Gastrocnemius medialis (tissue), 4 donors: ENCODE measurements at regions not wholly inside any gene's neighbourhood (a gene's known extent, or its start where the extent isn't known, plus 50 kb on each side); places are given as distances from the start of the nearest gene placed in this dataset.

Source experiments
- ATAC-seq, 2 donors: fragments of 150-250 bp; one replicate each; pipeline ENCODE4 v1.9.1; 2016
- DNase-seq, 2 donors: peaks; one replicate each; pipeline ENCODE4 v3.0.0-alpha.2; 2019
- H3K27ac ChIP-seq, 4 donors: fragments of 200-600 bp; sonication (generic); 1 replicate in 1 of 4; 2 replicates in 3 of 4; pipeline ENCODE4 v1.5.1; 2016 to 2018; ENCODE audit warnings: mild to moderate bottlenecking in 2 of 4, moderate library complexity in 1 of 4
- H3K27me3 ChIP-seq, 3 donors: fragments of 200-600 bp; sonication (generic) in 2 of 3; 1 replicate in 1 of 3; 2 replicates in 2 of 3; pipeline versions ENCODE4 v1.5.1 to v1.6.0; 2016 to 2019; ENCODE audit warnings: mild to moderate bottlenecking in 1 of 3, moderate library complexity in 1 of 3
- H3K36me3 ChIP-seq, 2 donors: fragments of 200-600 bp; sonication (generic) in 1 of 2; one replicate each; pipeline ENCODE4 v1.5.1; 2017 to 2018
- H3K4me1 ChIP-seq, 2 donors: fragments of 200-600 bp; sonication (generic) in 1 of 2; one replicate each; pipeline ENCODE4 v1.5.1; 2016 to 2017; ENCODE audit warnings: mild to moderate bottlenecking in 2 of 2
- H3K4me3 ChIP-seq, 4 donors: fragments of 200-600 bp; sonication (generic) in 3 of 4; 1 replicate in 1 of 4; 2 replicates in 3 of 4; pipeline ENCODE4 v1.5.1; 2016 to 2019; ENCODE audit warnings: mild to moderate bottlenecking in 2 of 4
- H3K9me3 ChIP-seq, 3 donors: fragments of 200-600 bp; sonication (generic) in 2 of 3; 1 replicate in 1 of 3; 2 replicates in 2 of 3; pipeline ENCODE4 v1.5.1; 2016 to 2019
- CTCF ChIP-seq, 5 experiments: fragments of 450-650 bp in 3 of 5; fragments of 200-600 bp in 2 of 5; sonication (generic) in 2 of 5; IDR thresholded peaks in 4 of 5; conservative IDR thresholded peaks in 1 of 5; 1 replicate in 4 of 5; 2 replicates in 1 of 5; pipeline ENCODE4 v1.5.1; 2016 to 2019; ENCODE audit warnings: antibody characterized with exemption in 5 of 5, mild to moderate bottlenecking in 3 of 5, moderate library complexity in 3 of 5
- POLR2A ChIP-seq, 2 donors: fragments of 450-650 bp; IDR thresholded peaks; one replicate each; pipeline ENCODE4 v1.6.1; 2017; ENCODE audit warnings: antibody characterized with exemption in 2 of 2, mild to moderate bottlenecking in 2 of 2, moderate library complexity in 2 of 2
- in situ Hi-C, 4 donors: fragments of 200-750 bp; cut with MboI; loops; one replicate each; pipeline versions ENCODE4 v1.15.0 to v1.8.0; 2017; ENCODE audit warnings: low sequenced_read_pairs in 4 of 4
- intact Hi-C: fragments of 100-400 bp; cut with DNase I; formaldehyde crosslinking; loops from one replicate; pipeline ENCODE4 v1.15.1; 2023; ENCODE audit warnings: low total_unique reads

DNA sequence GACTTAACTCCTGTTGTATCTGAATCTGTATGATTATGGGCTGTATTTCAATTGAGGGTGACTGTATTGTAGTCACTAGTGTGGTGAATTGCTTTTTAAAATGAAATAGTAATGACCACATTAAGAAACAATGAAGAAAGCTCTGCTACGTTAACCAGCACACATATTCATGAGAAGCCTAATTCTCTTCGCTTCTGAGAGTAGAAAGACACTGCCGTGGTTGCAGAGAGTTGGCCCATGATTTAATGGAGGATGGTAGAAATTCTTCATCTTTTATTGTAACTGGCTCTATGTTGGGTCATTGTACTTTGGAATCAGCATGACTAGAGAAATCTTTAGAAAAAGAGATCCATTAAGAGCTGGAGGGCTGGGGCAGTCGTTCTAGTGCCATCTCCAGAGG lies 451.5 kb downstream of the PCDH17 start:
- in situ Hi-C loops (no loop called here), intact Hi-C loops (no loop called here)

GRCh38 chr13:58085274-58085673 lies 453.7 kb downstream of the PCDH17 start:
- Histone ChIP-seq H3K36me3 (no peaks in the 10 kb centered on the region), H3K4me1 (no peaks in the 10 kb centered on the region), H3K27ac (no peak overlapping the region), H3K4me3 (no peak overlapping the region), H3K9me3 (no peaks in the 10 kb centered on the region), H3K27me3 (no peaks in the 10 kb centered on the region)
- intact Hi-C loops (no loop called here), in situ Hi-C loops (no loop called here)
- DNase-seq (no peak), ATAC-seq (no peak)
- no peak for TF ChIP-seq POLR2A (IDR thresholded peaks at IDR 0.05)
- TF ChIP-seq CTCF (IDR thresholded peaks at IDR 0.05 in 4 of 5, conservative IDR thresholded peaks at IDR 0.05 in 1 of 5), result no peak

More for the DNA sequence above, 451.5 kb downstream of the PCDH17 start:
- no peaks in the 10 kb centered on the region for H3K9me3 ChIP-seq
- no peak for ATAC-seq
- no peaks in the 10 kb centered on the region for H3K27me3 ChIP-seq
- no peaks in the 10 kb centered on the region for H3K36me3 ChIP-seq
- H3K27ac ChIP-seq, result no peak overlapping the region
- H3K4me1 ChIP-seq, result no peaks in the 10 kb centered on the region
- no peak for DNase-seq
- H3K4me3 ChIP-seq, result no peak overlapping the region
- TF ChIP-seq CTCF (IDR thresholded peaks at IDR 0.05 in 4 of 5, conservative IDR thresholded peaks at IDR 0.05 in 1 of 5) (no peak), POLR2A (IDR thresholded peaks at IDR 0.05) (no peak)

DNA sequence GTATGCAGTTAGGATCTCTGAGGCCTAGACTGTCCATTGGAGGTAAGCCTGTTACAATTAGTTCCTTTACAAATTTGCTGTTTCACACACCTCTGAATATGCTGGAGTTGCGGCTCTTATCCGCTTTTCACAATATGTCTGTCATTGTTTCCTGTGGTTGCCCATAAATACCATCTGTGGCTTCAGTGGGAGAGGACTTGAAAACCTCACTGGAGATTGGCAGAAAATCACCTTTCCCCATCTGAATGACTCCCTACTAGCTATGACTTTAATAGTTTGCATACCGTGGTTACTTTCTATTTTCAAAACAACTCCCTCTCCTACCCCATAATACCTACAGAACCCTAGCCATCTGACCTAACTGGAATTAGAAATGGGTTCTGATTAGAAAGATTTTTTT lies 454.3 kb downstream of the PCDH17 start:
- Histone ChIP-seq H3K4me3 (no peak overlapping the region), H3K36me3 (no peaks in the 10 kb centered on the region), H3K27me3 (no peaks in the 10 kb centered on the region), H3K4me1 (no peaks in the 10 kb centered on the region), H3K9me3 (no peaks in the 10 kb centered on the region), H3K27ac (no peak overlapping the region)
- in situ Hi-C loops (no loop called here), intact Hi-C loops (no loop called here)
- TF ChIP-seq POLR2A (IDR thresholded peaks at IDR 0.05) (no peak), CTCF (IDR thresholded peaks at IDR 0.05 in 4 of 5, conservative IDR thresholded peaks at IDR 0.05 in 1 of 5) (no peak)
- no peak for ATAC-seq
- no peak for DNase-seq

DNA sequence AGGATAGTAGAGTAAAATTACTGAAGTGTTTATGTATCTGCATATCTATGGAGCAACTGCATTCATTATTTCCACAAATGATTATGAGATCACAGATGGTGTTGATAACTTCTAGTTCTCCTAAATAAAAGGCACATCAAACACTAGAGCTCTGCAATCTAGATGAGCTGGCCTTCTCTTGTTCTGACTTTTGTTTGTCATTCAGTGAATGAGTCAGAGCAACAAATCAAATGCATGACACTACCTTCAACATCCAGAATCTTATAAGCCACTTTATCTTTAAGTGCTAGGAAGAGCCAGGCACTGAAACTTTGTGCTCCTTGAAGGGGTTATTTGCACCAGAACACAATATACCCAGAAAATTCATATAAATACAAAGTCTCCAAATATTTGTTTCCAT lies 456.0 kb downstream of the PCDH17 start:
- DNase-seq, result no peak
- in situ Hi-C loops (no loop called here), intact Hi-C loops (no loop called here)
- no peak for TF ChIP-seq POLR2A (IDR thresholded peaks at IDR 0.05)
- TF ChIP-seq CTCF (IDR thresholded peaks at IDR 0.05 in 4 of 5, conservative IDR thresholded peaks at IDR 0.05 in 1 of 5), result no peak
- ATAC-seq, result no peak
- Histone ChIP-seq H3K9me3 (no peaks in the 10 kb centered on the region), H3K36me3 (no peaks in the 10 kb centered on the region), H3K27ac (no peak overlapping the region), H3K27me3 (no peaks in the 10 kb centered on the region), H3K4me1 (no peaks in the 10 kb centered on the region), H3K4me3 (no peak overlapping the region)

GRCh38 chr13:58093394-58093793 lies 461.9 kb downstream of the PCDH17 start:
- Histone ChIP-seq H3K4me1 (no peaks in the 10 kb centered on the region), H3K36me3 (no peaks in the 10 kb centered on the region), H3K27me3 (no peaks in the 10 kb centered on the region), H3K4me3 (no peak overlapping the region), H3K9me3 (no peaks in the 10 kb centered on the region), H3K27ac (no peak overlapping the region)
- DNase-seq (no peak), ATAC-seq (no peak)
- in situ Hi-C loops, result no loop called here
- no peak for TF ChIP-seq POLR2A (IDR thresholded peaks at IDR 0.05)
- no peak for TF ChIP-seq CTCF (IDR thresholded peaks at IDR 0.05 in 4 of 5, conservative IDR thresholded peaks at IDR 0.05 in 1 of 5)
- intact Hi-C loops, result no loop called here
